GM12873 (cell line): ENCODE measurements at regions not wholly inside any gene's neighbourhood (a gene's known extent, or its start where the extent isn't known, plus 50 kb on each side); places are given as distances from the start of the nearest gene placed in this dataset.

ENCODE experiments used
- CTCF ChIP-seq: IDR thresholded peaks from 2 replicates; pipeline ENCODE4 v1.5.1; 2012; ENCODE audit warnings: low read depth, mild to moderate bottlenecking, moderate library complexity, low read length, control low read depth; ENCODE audit not compliant: insufficient read depth; ENCODE audit errors: missing control alignments

- TF ChIP-seq CTCF: no peak
Measured at GRCh38 chr7:25807086-25807611, 344.8 kb upstream of the NFE2L3 start.

- TF ChIP-seq CTCF: no peak
Measured at GRCh38 chr7:25809441-25809840, 342.6 kb upstream of the NFE2L3 start.

GRCh38 chr7:25812086-25812850 lies 339.7 kb upstream of the NFE2L3 start:
- no peak for TF ChIP-seq CTCF

GRCh38 chr7:25813381-25813780 lies 338.6 kb upstream of the NFE2L3 start:
- TF ChIP-seq CTCF: no peak

- no peak for TF ChIP-seq CTCF
Measured at GRCh38 chr7:25815711-25816110, 336.3 kb upstream of the NFE2L3 start.

GRCh38 chr7:25820432-25821040 lies 331.5 kb upstream of the NFE2L3 start:
- peak; percentile 52 for TF ChIP-seq CTCF

- TF ChIP-seq CTCF: no peak
Measured at GRCh38 chr7:25821225-25821624, 330.8 kb upstream of the NFE2L3 start.
